ENCODE measurements at regions not wholly inside any gene's neighbourhood (a gene's known extent, or its start where the extent isn't known, plus 50 kb on each side); places are given as distances from the start of the nearest gene placed in this dataset.
"Not testable (repeated sequence)": the region's sequence is repeated elsewhere in the genome, so short reads cannot be mapped to it uniquely, and the experiment has no call there.

- no peaks in the 10 kb centered on the region for H3K36me3 ChIP-seq (ENCODE audit: control insufficient read depth in 1 of 2, insufficient read depth in 2 of 2, low read length in 2 of 2)
- H3K9me3 ChIP-seq (ENCODE audit: control insufficient read depth in 1 of 2, low read length in 2 of 2), result peaks cover 0 to 4% of the 10 kb centered on the region in 2 donors
- H3K27me3 ChIP-seq (ENCODE audit: low read depth, low read length), result no peaks in the 10 kb centered on the region
- no peaks in the 10 kb centered on the region for H3K4me1 ChIP-seq (ENCODE audit: control insufficient read depth in 1 of 2, insufficient read depth in 2 of 2, low read length in 2 of 2)
- no peak overlapping the region for H3K27ac ChIP-seq (ENCODE audit: low read length)
- no peak overlapping the region for H3K4me3 ChIP-seq (ENCODE audit: low read depth in 1 of 2, low read length in 2 of 2)
Measured at GRCh38 chr14:71165121-71166031, 258.1 kb downstream of the PCNX1 start.

GRCh38 chr14:71166180-71166837 lies 259.1 kb downstream of the PCNX1 start:
- no peak overlapping the region for H3K4me3 ChIP-seq (ENCODE audit: low read depth in 1 of 2, low read length in 2 of 2)
- no peak overlapping the region for H3K27ac ChIP-seq (ENCODE audit: low read length)
- no peaks in the 10 kb centered on the region for H3K36me3 ChIP-seq (ENCODE audit: control insufficient read depth in 1 of 2, insufficient read depth in 2 of 2, low read length in 2 of 2)
- H3K9me3 ChIP-seq (ENCODE audit: control insufficient read depth in 1 of 2, low read length in 2 of 2), result no peaks in the 10 kb centered on the region
- H3K4me1 ChIP-seq (ENCODE audit: control insufficient read depth in 1 of 2, insufficient read depth in 2 of 2, low read length in 2 of 2), result no peaks in the 10 kb centered on the region
- H3K27me3 ChIP-seq (ENCODE audit: low read depth, low read length), result no peaks in the 10 kb centered on the region

- not testable (repeated sequence) for H3K27me3 ChIP-seq (ENCODE audit: low read depth, low read length); H3K9me3 ChIP-seq (ENCODE audit: control insufficient read depth in 1 of 2, low read length in 2 of 2); H3K27ac ChIP-seq (ENCODE audit: low read length); H3K4me3 ChIP-seq (ENCODE audit: low read depth in 1 of 2, low read length in 2 of 2); H3K4me1 ChIP-seq (ENCODE audit: control insufficient read depth in 1 of 2, insufficient read depth in 2 of 2, low read length in 2 of 2); H3K36me3 ChIP-seq (ENCODE audit: control insufficient read depth in 1 of 2, insufficient read depth in 2 of 2, low read length in 2 of 2)
Measured at GRCh38 chr14:71167325-71167950, 260.2 kb downstream of the PCNX1 start.

GRCh38 chr14:71168161-71168560 lies 260.9 kb downstream of the PCNX1 start:
- not testable (repeated sequence) for H3K4me1 ChIP-seq (ENCODE audit: control insufficient read depth in 1 of 2, insufficient read depth in 2 of 2, low read length in 2 of 2); H3K9me3 ChIP-seq (ENCODE audit: control insufficient read depth in 1 of 2, low read length in 2 of 2); H3K36me3 ChIP-seq (ENCODE audit: control insufficient read depth in 1 of 2, insufficient read depth in 2 of 2, low read length in 2 of 2); H3K4me3 ChIP-seq (ENCODE audit: low read depth in 1 of 2, low read length in 2 of 2); H3K27ac ChIP-seq (ENCODE audit: low read length); H3K27me3 ChIP-seq (ENCODE audit: low read depth, low read length)

- Histone ChIP-seq H3K36me3 (ENCODE audit: control insufficient read depth in 1 of 2, insufficient read depth in 2 of 2, low read length in 2 of 2) (no peaks in the 10 kb centered on the region), H3K9me3 (ENCODE audit: control insufficient read depth in 1 of 2, low read length in 2 of 2) (no peaks in the 10 kb centered on the region), H3K4me3 (ENCODE audit: low read depth in 1 of 2, low read length in 2 of 2) (no peak overlapping the region), H3K27ac (ENCODE audit: low read length) (no peak overlapping the region), H3K27me3 (ENCODE audit: low read depth, low read length) (no peaks in the 10 kb centered on the region), H3K4me1 (ENCODE audit: control insufficient read depth in 1 of 2, insufficient read depth in 2 of 2, low read length in 2 of 2) (no peaks in the 10 kb centered on the region)
Measured at GRCh38 chr14:71168564-71169427, 261.5 kb downstream of the PCNX1 start.

GRCh38 chr14:71169861-71170260 lies 262.6 kb downstream of the PCNX1 start:
- Histone ChIP-seq H3K27ac (ENCODE audit: low read length) (no peak overlapping the region), H3K9me3 (ENCODE audit: control insufficient read depth in 1 of 2, low read length in 2 of 2) (no peaks in the 10 kb centered on the region)

GRCh38 chr14:71175491-71175890 lies 268.2 kb downstream of the PCNX1 start:
- no peaks in the 10 kb centered on the region for H3K27me3 ChIP-seq (ENCODE audit: low read depth, low read length)
- no peak overlapping the region for H3K4me3 ChIP-seq (ENCODE audit: low read depth in 1 of 2, low read length in 2 of 2)
- H3K4me1 ChIP-seq (ENCODE audit: control insufficient read depth in 1 of 2, insufficient read depth in 2 of 2, low read length in 2 of 2), result no peaks in the 10 kb centered on the region
- no peaks in the 10 kb centered on the region for H3K36me3 ChIP-seq (ENCODE audit: control insufficient read depth in 1 of 2, insufficient read depth in 2 of 2, low read length in 2 of 2)
- no peak overlapping the region for H3K27ac ChIP-seq (ENCODE audit: low read length)
- H3K9me3 ChIP-seq (ENCODE audit: control insufficient read depth in 1 of 2, low read length in 2 of 2), result no peaks in the 10 kb centered on the region

More at GRCh38 chr14:71169861-71170260, 262.6 kb downstream of the PCNX1 start:
- H3K4me1 ChIP-seq (ENCODE audit: control insufficient read depth in 1 of 2, insufficient read depth in 2 of 2, low read length in 2 of 2), result no peaks in the 10 kb centered on the region
- no peaks in the 10 kb centered on the region for H3K27me3 ChIP-seq (ENCODE audit: low read depth, low read length)
- H3K4me3 ChIP-seq (ENCODE audit: low read depth in 1 of 2, low read length in 2 of 2), result no peak overlapping the region
- H3K36me3 ChIP-seq (ENCODE audit: control insufficient read depth in 1 of 2, insufficient read depth in 2 of 2, low read length in 2 of 2), result no peaks in the 10 kb centered on the region

- Histone ChIP-seq H3K4me1 (ENCODE audit: control insufficient read depth in 1 of 2, insufficient read depth in 2 of 2, low read length in 2 of 2) (no peaks in the 10 kb centered on the region), H3K27ac (ENCODE audit: low read length) (no peak overlapping the region), H3K4me3 (ENCODE audit: low read depth in 1 of 2, low read length in 2 of 2) (no peak overlapping the region), H3K9me3 (ENCODE audit: control insufficient read depth in 1 of 2, low read length in 2 of 2) (no peaks in the 10 kb centered on the region), H3K36me3 (ENCODE audit: control insufficient read depth in 1 of 2, insufficient read depth in 2 of 2, low read length in 2 of 2) (no peaks in the 10 kb centered on the region), H3K27me3 (ENCODE audit: low read depth, low read length) (no peaks in the 10 kb centered on the region)
Measured at GRCh38 chr14:71179066-71179465, 271.8 kb downstream of the PCNX1 start.

GRCh38 chr14:71180397-71180796 lies 273.1 kb downstream of the PCNX1 start:
- Histone ChIP-seq H3K27me3 (ENCODE audit: low read depth, low read length) (no peaks in the 10 kb centered on the region), H3K27ac (ENCODE audit: low read length) (no peak overlapping the region)

GRCh38 chr14:71181215-71182003 lies 274.1 kb downstream of the PCNX1 start:
- H3K4me1 ChIP-seq (ENCODE audit: control insufficient read depth in 1 of 2, insufficient read depth in 2 of 2, low read length in 2 of 2), result no peaks in the 10 kb centered on the region
- H3K9me3 ChIP-seq (ENCODE audit: control insufficient read depth in 1 of 2, low read length in 2 of 2), result no peaks in the 10 kb centered on the region
- no peaks in the 10 kb centered on the region for H3K27me3 ChIP-seq (ENCODE audit: low read depth, low read length)
- no peak overlapping the region for H3K27ac ChIP-seq (ENCODE audit: low read length)
- H3K4me3 ChIP-seq (ENCODE audit: low read depth in 1 of 2, low read length in 2 of 2), result no peak overlapping the region
- H3K36me3 ChIP-seq (ENCODE audit: control insufficient read depth in 1 of 2, insufficient read depth in 2 of 2, low read length in 2 of 2), result no peaks in the 10 kb centered on the region

More at GRCh38 chr14:71180397-71180796, 273.1 kb downstream of the PCNX1 start:
- Histone ChIP-seq H3K4me3 (ENCODE audit: low read depth in 1 of 2, low read length in 2 of 2) (no peak overlapping the region), H3K36me3 (ENCODE audit: control insufficient read depth in 1 of 2, insufficient read depth in 2 of 2, low read length in 2 of 2) (no peaks in the 10 kb centered on the region), H3K4me1 (ENCODE audit: control insufficient read depth in 1 of 2, insufficient read depth in 2 of 2, low read length in 2 of 2) (no peaks in the 10 kb centered on the region), H3K9me3 (ENCODE audit: control insufficient read depth in 1 of 2, low read length in 2 of 2) (no peaks in the 10 kb centered on the region)
